OCI-LY3 (cell line): ENCODE measurements at regions not wholly inside any gene's neighbourhood (a gene's known extent, or its start where the extent isn't known, plus 50 kb on each side); places are given as distances from the start of the nearest gene placed in this dataset.

Source experiments
- H2AFZ ChIP-seq: fragments of 200-600, 300-600 bp; shearing (Covaris generic); 2 replicates; pipeline ENCODE4 v1.6.0; 2014; ENCODE audit warnings: antibody characterized with exemption, low read depth, low read length
- H3K27ac ChIP-seq: fragments of 200-600, 300-600 bp; sonication (generic); 2 replicates; pipeline ENCODE4 v1.5.1; 2014; ENCODE audit warnings: mild to moderate bottlenecking, low read length, moderate library complexity, mixed read lengths
- H3K27me3 ChIP-seq: fragments of 200-600, 300-600 bp; sonication (generic); 2 replicates; pipeline ENCODE4 v1.6.1; 2014; ENCODE audit warnings: low read depth, low read length, mixed read lengths
- H3K36me3 ChIP-seq: fragments of 200-600, 300-600 bp; sonication (generic); replicated peaks from 2 replicates; pipeline ENCODE3; 2014; ENCODE audit warnings: low read depth, low read length, mixed read lengths
- H3K4me1 ChIP-seq: fragments of 300-600, 200-600 bp; sonication (generic); 2 replicates; pipeline ENCODE4 v1.6.1; 2014; ENCODE audit warnings: low read length, mixed read lengths
- H3K4me2 ChIP-seq: fragments of 200-600, 300-600 bp; sonication (generic); 2 replicates; pipeline ENCODE4 v1.6.1; 2014; ENCODE audit warnings: low read length, mixed read lengths
- H3K4me3 ChIP-seq: fragments of 300-600, 200-600 bp; sonication (generic); 2 replicates; pipeline ENCODE4 v1.5.1; 2014; ENCODE audit warnings: antibody characterized with exemption, mild to moderate bottlenecking, low read length, moderate library complexity
- H3K79me2 ChIP-seq: fragments of 300-600, 200-600 bp; shearing (Covaris generic); 2 replicates; pipeline ENCODE4 v1.6.1; 2014; ENCODE audit warnings: mild to moderate bottlenecking, low read length, mixed read lengths
- H3K9ac ChIP-seq: fragments of 300-600, 200-600 bp; shearing (Covaris generic); 2 replicates; pipeline ENCODE4 v1.6.0; 2014; ENCODE audit warnings: mild to moderate bottlenecking, low read length, moderate library complexity
- H3K9me3 ChIP-seq: fragments of 200-600, 300-600 bp; shearing (Covaris generic); 2 replicates; pipeline ENCODE4 v1.6.1; 2014; ENCODE audit warnings: low read length, mixed read lengths; ENCODE audit not compliant: insufficient read depth
- H4K20me1 ChIP-seq: fragments of 200-600, 300-600 bp; sonication (generic); 2 replicates; pipeline ENCODE4 v1.6.1; 2016; ENCODE audit warnings: low read length, mixed read lengths; ENCODE audit not compliant: insufficient read depth
- EZH2phosphoT487 ChIP-seq: fragments of 200-600 bp; shearing (Covaris generic); IDR thresholded peaks from 2 replicates; pipeline ENCODE4 v1.6.1; 2018; ENCODE audit warnings: antibody characterized with exemption, mixed run types, low read depth
- TF ChIP-seq, protein P1 (sequence below): fragments of 200-600, 300-600 bp; sonication (generic); IDR thresholded peaks from 2 replicates; pipeline ENCODE4 v1.5.1; 2014; ENCODE audit warnings: antibody characterized with exemption, low read length, low read depth

DNA sequence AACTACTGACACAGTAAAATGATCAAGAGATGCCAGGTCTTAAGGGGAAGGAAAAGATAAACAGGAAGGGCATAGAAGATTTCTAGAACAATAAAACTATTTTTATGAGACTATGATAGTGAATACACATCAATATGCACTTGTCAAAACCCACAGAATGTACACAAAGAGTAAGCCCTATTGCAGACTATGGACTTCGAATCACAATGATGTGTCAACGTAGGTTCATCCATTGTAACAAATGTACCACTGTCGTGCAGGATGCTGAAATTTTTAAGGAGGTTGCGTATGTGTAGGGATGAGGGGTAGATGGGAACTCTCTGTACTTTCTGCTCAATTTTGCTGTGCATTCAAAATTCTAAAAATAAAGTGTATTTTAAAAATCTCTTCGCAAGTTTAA is 171.9 kb downstream of the KLF12 start:
- no peaks in the 10 kb centered on the region; the same call in 1 of the 2 replicates for H3K79me2 ChIP-seq
- no peak overlapping the region for H3K9ac ChIP-seq
- no peaks in the 10 kb centered on the region for H3K27me3 ChIP-seq
- TF ChIP-seq EZH2phosphoT487: no peak
- TF ChIP-seq, protein P1, sequence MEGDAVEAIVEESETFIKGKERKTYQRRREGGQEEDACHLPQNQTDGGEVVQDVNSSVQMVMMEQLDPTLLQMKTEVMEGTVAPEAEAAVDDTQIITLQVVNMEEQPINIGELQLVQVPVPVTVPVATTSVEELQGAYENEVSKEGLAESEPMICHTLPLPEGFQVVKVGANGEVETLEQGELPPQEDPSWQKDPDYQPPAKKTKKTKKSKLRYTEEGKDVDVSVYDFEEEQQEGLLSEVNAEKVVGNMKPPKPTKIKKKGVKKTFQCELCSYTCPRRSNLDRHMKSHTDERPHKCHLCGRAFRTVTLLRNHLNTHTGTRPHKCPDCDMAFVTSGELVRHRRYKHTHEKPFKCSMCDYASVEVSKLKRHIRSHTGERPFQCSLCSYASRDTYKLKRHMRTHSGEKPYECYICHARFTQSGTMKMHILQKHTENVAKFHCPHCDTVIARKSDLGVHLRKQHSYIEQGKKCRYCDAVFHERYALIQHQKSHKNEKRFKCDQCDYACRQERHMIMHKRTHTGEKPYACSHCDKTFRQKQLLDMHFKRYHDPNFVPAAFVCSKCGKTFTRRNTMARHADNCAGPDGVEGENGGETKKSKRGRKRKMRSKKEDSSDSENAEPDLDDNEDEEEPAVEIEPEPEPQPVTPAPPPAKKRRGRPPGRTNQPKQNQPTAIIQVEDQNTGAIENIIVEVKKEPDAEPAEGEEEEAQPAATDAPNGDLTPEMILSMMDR: no peak
- no peak overlapping the region for H2AFZ ChIP-seq
- no peak overlapping the region for H3K27ac ChIP-seq
- no peaks in the 10 kb centered on the region for H4K20me1 ChIP-seq
- no peaks in the 10 kb centered on the region for H3K9me3 ChIP-seq
- H3K36me3 ChIP-seq: peaks cover 5% of the 10 kb centered on the region
- H3K4me3 ChIP-seq: no peak overlapping the region
- peaks cover 22% of the 10 kb centered on the region for H3K4me1 ChIP-seq
- H3K4me2 ChIP-seq: no peak overlapping the region

DNA sequence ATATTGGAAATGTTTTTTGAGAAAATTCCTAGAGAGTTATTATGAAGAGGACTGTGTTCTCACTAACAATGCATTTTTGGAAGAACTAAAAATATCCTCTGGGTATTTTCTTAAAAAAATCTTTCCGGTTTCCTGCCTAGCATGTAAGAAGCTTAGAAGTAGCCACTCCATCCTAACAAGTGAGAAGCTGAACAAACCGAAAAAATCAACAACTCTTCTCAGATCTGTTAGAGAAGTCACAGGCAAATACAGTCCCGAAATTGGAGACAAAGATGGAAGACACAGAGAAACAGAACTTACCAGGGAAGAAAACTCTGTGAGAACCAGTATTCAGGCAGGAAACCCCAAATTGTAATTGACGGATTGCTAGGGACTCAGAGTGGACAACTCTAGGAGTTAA is 173.0 kb downstream of the KLF12 start:
- no peak overlapping the region for H3K4me3 ChIP-seq
- H3K27me3 ChIP-seq: no peaks in the 10 kb centered on the region
- H3K36me3 ChIP-seq: peaks cover 5% of the 10 kb centered on the region
- no peak overlapping the region for H2AFZ ChIP-seq
- peaks cover 11% of the 10 kb centered on the region for H3K4me1 ChIP-seq
- H3K9ac ChIP-seq: no peak overlapping the region
- no peaks in the 10 kb centered on the region; the same call in 1 of the 2 replicates for H3K79me2 ChIP-seq
- H3K27ac ChIP-seq: no peak overlapping the region
- no peak overlapping the region for H3K4me2 ChIP-seq
- no peaks in the 10 kb centered on the region for H4K20me1 ChIP-seq
- TF ChIP-seq, protein P1: no peak
- TF ChIP-seq EZH2phosphoT487: no peak
- H3K9me3 ChIP-seq: no peaks in the 10 kb centered on the region

DNA sequence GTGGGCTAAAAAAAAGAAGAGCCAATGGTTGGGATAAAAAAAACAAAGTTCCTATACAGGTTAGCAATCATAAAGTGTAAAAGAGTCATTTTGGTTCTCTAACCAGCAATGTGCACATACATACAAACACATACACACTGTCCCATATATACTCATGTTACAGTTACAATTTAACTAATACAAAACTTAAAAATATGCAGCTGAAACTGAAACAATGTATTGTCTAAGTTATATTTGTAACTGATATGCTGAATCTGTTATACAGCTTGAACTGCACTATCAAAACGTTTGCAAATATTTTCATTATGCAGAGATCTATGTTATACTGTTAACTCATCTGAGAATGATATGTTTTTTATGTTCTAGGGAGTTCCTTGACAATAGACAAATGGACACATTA is 173.7 kb downstream of the KLF12 start:
- Histone ChIP-seq H3K4me1 (peaks cover 4% of the 10 kb centered on the region; the same call in 1 of the 2 replicates), H3K4me3 (no peak overlapping the region), H4K20me1 (no peaks in the 10 kb centered on the region), H3K27ac (no peak overlapping the region), H3K9me3 (no peaks in the 10 kb centered on the region), H2AFZ (no peak overlapping the region), H3K27me3 (no peaks in the 10 kb centered on the region), H3K79me2 (no peaks in the 10 kb centered on the region; the same call in 1 of the 2 replicates), H3K4me2 (no peak overlapping the region), H3K36me3 (peaks cover 5% of the 10 kb centered on the region), H3K9ac (no peak overlapping the region)
- no peak for TF ChIP-seq EZH2phosphoT487
- TF ChIP-seq, protein P1: no peak

DNA sequence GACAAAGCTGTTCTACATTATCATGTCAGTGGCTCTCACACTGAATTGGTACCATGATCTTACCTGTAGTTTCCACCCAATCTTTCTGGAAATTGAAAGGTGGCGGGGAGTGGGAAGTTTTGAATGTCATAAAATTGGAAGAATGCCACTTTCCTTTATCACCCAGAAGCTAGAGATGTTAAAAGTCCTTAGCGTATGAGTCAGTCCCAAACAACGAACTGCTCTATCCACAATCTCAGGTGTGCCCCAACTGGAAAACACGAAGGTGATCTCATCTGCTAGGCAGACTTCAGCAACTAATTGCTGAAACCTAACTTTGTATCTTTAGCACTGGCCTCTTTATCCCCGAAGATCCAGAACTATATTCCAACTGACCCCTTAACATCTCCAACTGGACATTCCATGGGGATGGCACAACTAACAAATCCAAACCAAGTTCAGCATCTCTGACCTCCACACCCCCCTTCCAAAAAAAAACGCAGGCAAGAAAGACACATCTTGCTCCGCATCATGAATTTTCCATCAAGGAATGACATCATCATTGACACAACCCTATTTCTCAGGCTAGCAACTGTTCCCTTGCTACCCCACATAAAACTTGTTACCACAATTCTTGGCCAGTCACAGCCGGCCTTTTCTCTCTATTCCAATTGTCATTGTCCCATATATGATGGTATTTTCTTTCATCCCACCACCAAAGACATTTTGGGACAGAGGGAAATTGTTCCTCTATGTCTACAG is 175.4 kb downstream of the KLF12 start:
- Histone ChIP-seq H3K9ac (no peak overlapping the region), H2AFZ (no peak overlapping the region), H3K27me3 (no peaks in the 10 kb centered on the region), H3K4me1 (peaks cover 8% of the 10 kb centered on the region), H3K79me2 (no peaks in the 10 kb centered on the region), H4K20me1 (no peaks in the 10 kb centered on the region), H3K4me3 (no peak overlapping the region), H3K9me3 (no peaks in the 10 kb centered on the region), H3K4me2 (no peak overlapping the region), H3K36me3 (peaks cover 5% of the 10 kb centered on the region), H3K27ac (no peak overlapping the region)
- no peak for TF ChIP-seq EZH2phosphoT487
- TF ChIP-seq, protein P1: no peak
